ENCODE measurements at regions not wholly inside any gene's neighbourhood (a gene's known extent, or its start where the extent isn't known, plus 50 kb on each side); places are given as distances from the start of the nearest gene placed in this dataset.
"Not testable (repeated sequence)": the region's sequence is repeated elsewhere in the genome, so short reads cannot be mapped to it uniquely, and the experiment has no call there.

GRCh38 chr1:120966018-120966417 is 76.4 kb downstream of the PPIAL4A start:
- TF ChIP-seq CTCF (IDR thresholded peaks at IDR 0.05; ENCODE audit: insufficient read depth, low read length); GABPA (IDR thresholded peaks at IDR 0.05; ENCODE audit: low read depth); POLR2AphosphoS5 (IDR thresholded peaks at IDR 0.05; ENCODE audit: low read depth); REST (IDR thresholded peaks at IDR 0.05; ENCODE audit: insufficient replicate concordance, low read depth): not testable (repeated sequence)

Measured in HL-60 (cell line).